Midbrain (tissue), 1 donor: ENCODE measurements at regions not wholly inside any gene's neighbourhood (a gene's known extent, or its start where the extent isn't known, plus 50 kb on each side); places are given as distances from the start of the nearest gene placed in this dataset.

Experiments used
- DNase-seq: peaks from one replicate; lab custom pipeline; 2025; lab: John Stamatoyannopoulos, UW

DNA sequence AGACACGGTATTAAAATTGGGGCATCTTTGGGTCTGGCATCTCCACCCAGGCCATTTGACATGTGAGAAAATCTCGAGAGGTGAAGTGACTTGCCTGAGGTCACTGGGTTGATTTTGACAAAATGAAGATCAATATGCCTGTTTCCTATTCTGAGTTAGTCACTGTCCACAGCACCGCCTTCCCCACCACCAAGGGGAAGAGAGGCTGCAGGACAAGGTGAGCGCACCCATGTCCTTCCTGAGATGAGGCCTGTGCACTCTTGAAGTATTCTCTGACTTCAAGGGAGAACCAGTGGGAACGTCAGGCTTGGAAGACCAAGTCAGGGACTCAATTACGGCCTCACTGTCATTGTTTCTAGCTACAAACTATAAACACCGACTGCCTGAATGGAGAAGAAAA, 49.9 kb upstream of the WSB1 start:
- DNase-seq, result no peak
